ENCODE measurements at regions not wholly inside any gene's neighbourhood (a gene's known extent, or its start where the extent isn't known, plus 50 kb on each side); places are given as distances from the start of the nearest gene placed in this dataset.

GRCh38 chr18:57202881-57203280 lies 56.0 kb downstream of the BOD1L2 start:
- no peak for DNase-seq

GRCh38 chr18:57205641-57206040 lies 58.8 kb downstream of the BOD1L2 start:
- DNase-seq = no peak

- DNase-seq = no peak
Observed at GRCh38 chr18:57207124-57207916, 60.4 kb downstream of the BOD1L2 start.

GRCh38 chr18:57208047-57208446 lies 61.2 kb downstream of the BOD1L2 start:
- no peak for DNase-seq

- DNase-seq = no peak
Observed at GRCh38 chr18:57209713-57210106, 62.8 kb downstream of the BOD1L2 start.

GRCh38 chr18:57210107-57210715 lies 63.3 kb downstream of the BOD1L2 start:
- no peak for DNase-seq

- DNase-seq = no peak
Observed at GRCh38 chr18:57210716-57211411, 64.0 kb downstream of the BOD1L2 start.

- no peak for DNase-seq
Observed at GRCh38 chr18:57211412-57211750, 64.5 kb downstream of the BOD1L2 start.

- DNase-seq = no peak
Observed at GRCh38 chr18:57211776-57212175, 64.9 kb downstream of the BOD1L2 start.

GRCh38 chr18:57212678-57213077 lies 65.8 kb downstream of the BOD1L2 start:
- no peak for DNase-seq

- no peak for DNase-seq
Observed at GRCh38 chr18:57214976-57215375, 68.1 kb downstream of the BOD1L2 start.

- no peak for DNase-seq
Observed at GRCh38 chr18:57218281-57218680, 71.4 kb downstream of the BOD1L2 start.

- DNase-seq = no peak
Observed at GRCh38 chr18:57219964-57220363, 73.1 kb downstream of the BOD1L2 start.

GRCh38 chr18:57220480-57220879 lies 73.6 kb downstream of the BOD1L2 start:
- peak; percentile 46 for DNase-seq

- DNase-seq = no peak
Observed at GRCh38 chr18:57220930-57221483, 74.1 kb downstream of the BOD1L2 start.

GRCh38 chr18:57223144-57223870 lies 76.4 kb downstream of the BOD1L2 start:
- peak; percentile 11 for DNase-seq

GRCh38 chr18:57230861-57231585 lies 84.1 kb downstream of the BOD1L2 start:
- DNase-seq = no peak

- no peak for DNase-seq
Observed at GRCh38 chr18:57231864-57232263, 85.0 kb downstream of the BOD1L2 start.

GRCh38 chr18:57234346-57234745 lies 87.5 kb downstream of the BOD1L2 start:
- DNase-seq = no peak

- DNase-seq = no peak
Observed at GRCh38 chr18:57241869-57242268, 95.0 kb downstream of the BOD1L2 start.

GRCh38 chr18:57242285-57242684 lies 95.4 kb downstream of the BOD1L2 start:
- DNase-seq = no peak

Data from left kidney (tissue), 1 donor.